ENCODE measurements at regions not wholly inside any gene's neighbourhood (a gene's known extent, or its start where the extent isn't known, plus 50 kb on each side); places are given as distances from the start of the nearest gene placed in this dataset.
"Not testable (repeated sequence)": the region's sequence is repeated elsewhere in the genome, so short reads cannot be mapped to it uniquely, and the experiment has no call there.

DNA sequence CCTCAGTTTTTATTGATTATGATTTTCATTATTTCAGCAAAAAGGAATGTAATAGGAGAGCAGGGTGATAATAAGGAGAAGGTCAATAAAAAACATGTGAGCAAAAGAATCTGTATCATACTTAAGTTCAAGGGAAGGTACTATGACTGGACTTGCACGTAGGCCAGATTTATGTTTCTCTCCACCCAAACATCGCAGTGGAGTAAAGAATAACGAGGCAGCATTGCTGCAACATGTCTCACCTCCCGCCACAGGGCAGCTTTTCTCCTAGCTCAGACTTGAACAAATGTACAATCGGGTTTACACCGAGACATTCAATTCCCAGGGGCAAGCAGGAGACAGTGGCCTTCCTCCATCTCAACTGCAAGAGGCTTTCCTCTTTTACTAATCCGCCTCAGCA is 155.7 kb upstream of the ALDH3B2 start:
- TF ChIP-seq BHLHE40 (IDR thresholded peaks at IDR 0.05; ENCODE audit: borderline replicate concordance); SUZ12 (IDR thresholded peaks at IDR 0.05); SP1 (IDR thresholded peaks at IDR 0.05); LEF1 (IDR thresholded peaks at IDR 0.05; ENCODE audit: borderline replicate concordance); HDGF (IDR thresholded peaks at IDR 0.05; ENCODE audit: borderline replicate concordance); L3MBTL2 (conservative IDR thresholded peaks at IDR 0.05); ARNT (IDR thresholded peaks at IDR 0.05); FOXM1 (IDR thresholded peaks at IDR 0.05; ENCODE audit: borderline replicate concordance); NFRKB (IDR thresholded peaks at IDR 0.05); CTBP1 (IDR thresholded peaks at IDR 0.05; ENCODE audit: borderline replicate concordance); ELF4 (IDR thresholded peaks at IDR 0.05): not testable (repeated sequence)

Measured in HEK293T (cell line).